ENCODE measurements at regions not wholly inside any gene's neighbourhood (a gene's known extent, or its start where the extent isn't known, plus 50 kb on each side); places are given as distances from the start of the nearest gene placed in this dataset.

DNA sequence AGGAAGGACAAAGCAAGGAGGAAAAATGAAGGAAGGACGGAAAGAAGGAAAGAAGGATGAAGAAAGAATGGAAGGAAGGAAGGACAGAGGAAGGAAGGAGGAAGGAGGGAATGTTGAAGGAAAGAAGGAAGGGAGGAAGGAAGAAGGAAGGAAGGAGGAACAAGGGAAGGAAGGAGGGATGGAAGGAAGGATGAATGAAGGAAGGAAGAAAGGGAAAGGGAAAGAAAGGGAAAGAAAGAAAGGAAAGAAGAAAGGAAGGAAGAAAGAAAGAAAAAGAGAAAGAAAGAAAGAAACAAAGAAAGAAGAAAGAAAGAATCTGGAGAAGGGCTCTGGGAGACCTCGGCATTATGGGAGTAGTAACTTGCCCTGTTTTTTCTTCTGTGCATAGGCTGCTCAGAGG, 70.8 kb upstream of the SHISA3 start:
- TF ChIP-seq POLR2A (IDR thresholded peaks at IDR 0.05; ENCODE audit: low read depth, low read length): no peak
- TF ChIP-seq TAF1 (IDR thresholded peaks at IDR 0.05; ENCODE audit: borderline replicate concordance, low read depth, low read length): no peak
- TF ChIP-seq POLR2AphosphoS5 (IDR thresholded peaks at IDR 0.05; ENCODE audit: low read depth, low read length): no peak

Data from GM12892 (cell line).